ENCODE measurements at regions not wholly inside any gene's neighbourhood (a gene's known extent, or its start where the extent isn't known, plus 50 kb on each side); places are given as distances from the start of the nearest gene placed in this dataset.

GRCh38 chr22:48612077-48612995 is 1215.3 kb downstream of the BRD1 start:
- no peak for TF ChIP-seq CTCF (IDR thresholded peaks at IDR 0.05; ENCODE audit: control insufficient read depth, extremely low read depth, insufficient read depth)
- DNase-seq (ENCODE audit: low read depth): no peak
- H3K4me3 ChIP-seq (ENCODE audit: low read depth, low read length): no peak overlapping the region

DNA sequence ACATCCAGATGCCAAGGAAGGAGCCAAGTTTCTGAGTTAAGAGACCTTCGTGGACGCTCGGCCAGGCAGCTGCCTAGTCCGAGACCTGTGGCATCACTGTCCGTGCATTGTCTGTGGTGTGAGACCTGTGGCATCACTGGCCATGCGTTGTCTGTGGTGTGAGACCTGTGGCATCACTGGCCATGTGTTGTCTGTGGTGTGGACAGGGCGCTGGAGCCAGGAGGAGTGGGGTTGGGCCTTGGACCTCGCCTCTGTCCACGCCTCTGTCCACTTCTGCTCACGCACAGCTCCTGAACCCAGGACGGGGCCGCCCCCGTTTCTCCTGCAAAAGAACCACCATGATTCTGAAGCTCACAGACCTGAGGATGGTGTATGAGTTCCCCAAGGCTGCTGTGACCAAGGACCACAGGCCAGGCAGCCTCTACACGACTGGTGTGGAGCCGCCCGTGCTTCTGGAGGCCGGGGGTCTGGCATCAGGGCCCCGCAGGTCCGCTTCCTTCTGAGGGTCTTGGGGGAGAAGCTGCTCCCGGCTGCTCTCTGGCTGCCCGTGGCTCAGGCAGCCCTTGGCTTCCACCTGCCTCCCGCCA is 1218.3 kb downstream of the BRD1 start:
- no peak for TF ChIP-seq CTCF (IDR thresholded peaks at IDR 0.05; ENCODE audit: control insufficient read depth, extremely low read depth, insufficient read depth)
- no peak overlapping the region for H3K4me3 ChIP-seq (ENCODE audit: low read depth, low read length)
- no peak for DNase-seq (ENCODE audit: low read depth)

- DNase-seq (ENCODE audit: low read depth): no peak
- H3K4me3 ChIP-seq (ENCODE audit: low read depth, low read length): no peak overlapping the region
- no peak for TF ChIP-seq CTCF (IDR thresholded peaks at IDR 0.05; ENCODE audit: control insufficient read depth, extremely low read depth, insufficient read depth)
Observed at GRCh38 chr22:48607901-48608662, 1219.6 kb downstream of the BRD1 start.

DNA sequence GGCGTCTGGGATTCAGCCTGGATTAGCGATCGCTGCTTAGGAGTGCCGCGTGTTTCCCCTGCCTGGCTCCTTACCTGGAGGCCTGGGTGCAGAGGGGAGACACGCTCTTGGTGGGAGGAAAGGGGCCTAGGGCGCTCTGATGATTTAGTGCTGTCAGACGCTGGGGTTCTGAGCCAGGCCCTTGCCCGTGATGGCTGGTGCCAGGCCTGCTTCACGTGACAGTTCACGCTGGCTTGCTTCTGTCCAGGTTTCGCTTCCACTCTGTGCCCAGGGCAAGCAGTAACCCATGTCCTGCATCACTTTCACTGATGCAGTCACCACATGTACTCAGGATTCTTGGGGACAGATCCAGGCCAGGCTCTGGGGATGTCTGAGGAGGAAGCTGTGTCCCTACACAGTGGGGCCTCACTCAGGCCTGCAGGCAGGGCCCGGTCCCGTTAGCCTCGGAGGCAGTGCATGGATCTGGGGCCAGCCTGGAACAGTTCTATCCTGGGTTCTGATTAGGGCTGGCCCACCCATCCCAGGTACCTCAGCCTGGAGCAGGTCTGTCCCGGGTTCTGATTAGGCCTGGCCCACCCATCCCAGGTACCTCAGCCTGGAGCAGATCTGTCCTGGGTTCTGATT is 1220.9 kb downstream of the BRD1 start:
- TF ChIP-seq CTCF (IDR thresholded peaks at IDR 0.05; ENCODE audit: control insufficient read depth, extremely low read depth, insufficient read depth): no peak
- DNase-seq (ENCODE audit: low read depth): no peak
- H3K4me3 ChIP-seq (ENCODE audit: low read depth, low read length): no peak overlapping the region

DNA sequence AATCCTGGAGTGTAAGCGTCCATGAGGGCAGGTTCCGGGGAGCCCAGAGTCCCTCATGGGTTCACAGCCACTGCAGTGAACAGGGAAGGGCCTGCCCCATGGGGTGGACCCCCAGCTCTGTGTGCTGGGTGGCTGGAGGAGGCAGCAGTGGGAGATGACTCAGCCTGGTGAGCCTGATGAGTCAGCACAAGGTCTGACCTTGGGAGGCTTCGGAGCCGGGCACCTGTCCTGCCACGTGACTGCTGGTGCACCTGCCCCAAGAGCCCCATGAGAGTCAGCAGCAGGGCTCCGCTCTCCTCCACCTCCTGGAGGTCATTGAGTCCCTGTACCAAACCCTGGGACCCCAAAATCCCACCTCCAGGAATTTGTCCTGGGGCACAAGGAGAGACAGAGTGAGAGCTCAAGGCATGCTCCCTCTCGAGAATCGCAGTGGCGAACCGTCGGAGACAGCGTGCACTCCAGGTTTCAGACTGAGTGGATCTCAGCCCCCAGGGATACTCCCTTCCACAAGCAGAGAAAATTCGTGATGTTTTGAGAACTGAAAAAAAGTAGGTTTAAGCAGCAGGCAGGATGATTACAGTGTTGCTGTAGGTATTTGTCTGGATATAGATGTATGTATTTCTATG is 1221.7 kb downstream of the BRD1 start:
- DNase-seq (ENCODE audit: low read depth): no peak
- no peak overlapping the region for H3K4me3 ChIP-seq (ENCODE audit: low read depth, low read length)
- no peak for TF ChIP-seq CTCF (IDR thresholded peaks at IDR 0.05; ENCODE audit: control insufficient read depth, extremely low read depth, insufficient read depth)

DNA sequence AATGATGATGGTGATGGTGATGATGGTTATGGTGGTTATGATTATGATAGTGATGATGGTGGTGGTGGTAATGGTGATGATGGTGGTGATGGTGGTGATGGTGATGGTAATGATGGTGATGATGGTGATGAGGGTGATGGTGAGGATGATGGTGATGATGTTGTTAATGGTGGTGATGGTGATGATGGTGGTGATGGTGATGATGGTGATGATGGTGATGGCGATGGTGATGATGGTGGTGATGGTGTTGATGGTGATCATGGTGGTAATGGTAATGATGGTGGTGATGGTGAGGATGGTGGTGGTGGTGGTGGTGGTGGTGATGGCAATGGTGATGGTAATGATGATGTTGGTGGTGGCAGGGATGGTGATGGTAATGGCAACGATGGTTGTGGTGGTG is 1222.5 kb downstream of the BRD1 start:
- TF ChIP-seq CTCF (IDR thresholded peaks at IDR 0.05; ENCODE audit: control insufficient read depth, extremely low read depth, insufficient read depth): no peak
- H3K4me3 ChIP-seq (ENCODE audit: low read depth, low read length): no peak overlapping the region
- DNase-seq (ENCODE audit: low read depth): no peak
